Activated CD8-positive, alpha-beta T cell treated with anti-CD3 and anti-CD28 coated beads, Interleukin-2, amount 10 ng/mL, durations not matched to agents 7 days and 5 days (primary cell): ENCODE measurements at regions not wholly inside any gene's neighbourhood (a gene's known extent, or its start where the extent isn't known, plus 50 kb on each side); places are given as distances from the start of the nearest gene placed in this dataset.

Experiments used
- ATAC-seq: fragments of 150-1000 bp; cut with Tn5 transposase; one replicate; pipeline ENCODE4 v1.10.0; 2021; ENCODE audit warnings: moderate library complexity
- CTCF ChIA-PET: fragments of 350-600 bp; sonication (Branson Sonifier 250); formaldehyde crosslinking; loops from one replicate; lab custom pipeline; 2021; ENCODE audit warnings: antibody characterized with exemption; lab: Charles Lee
- POLR2A ChIA-PET: fragments of 350-600 bp; sonication (Branson Sonifier 250); formaldehyde crosslinking; loops from one replicate; lab custom pipeline; 2021; ENCODE audit warnings: antibody characterized with exemption; lab: Charles Lee
- DNase-seq: peaks from one replicate; pipeline ENCODE4 v3.0.0-alpha.2; 2020
- H3K27ac Mint-ChIP-seq: one replicate; pipeline ENCODE4 v1.8.0; 2021; ENCODE audit warnings: mild to moderate bottlenecking, mixed read lengths
- H3K27me3 Mint-ChIP-seq: one replicate; pipeline ENCODE4 v1.8.0; 2021; ENCODE audit warnings: low read depth, mixed read lengths
- H3K36me3 Mint-ChIP-seq: one replicate; pipeline ENCODE4 v1.8.0; 2021; ENCODE audit warnings: low read depth, mixed read lengths
- H3K4me1 Mint-ChIP-seq: one replicate; pipeline ENCODE4 v1.8.0; 2021; ENCODE audit warnings: low read depth, mixed read lengths
- H3K4me3 Mint-ChIP-seq: one replicate; pipeline ENCODE4 v1.8.0; 2021; ENCODE audit warnings: mild to moderate bottlenecking, mixed read lengths
- H3K9me3 Mint-ChIP-seq: one replicate; pipeline ENCODE4 v1.8.0; 2022; ENCODE audit warnings: mixed read lengths; ENCODE audit not compliant: insufficient read depth

DNA sequence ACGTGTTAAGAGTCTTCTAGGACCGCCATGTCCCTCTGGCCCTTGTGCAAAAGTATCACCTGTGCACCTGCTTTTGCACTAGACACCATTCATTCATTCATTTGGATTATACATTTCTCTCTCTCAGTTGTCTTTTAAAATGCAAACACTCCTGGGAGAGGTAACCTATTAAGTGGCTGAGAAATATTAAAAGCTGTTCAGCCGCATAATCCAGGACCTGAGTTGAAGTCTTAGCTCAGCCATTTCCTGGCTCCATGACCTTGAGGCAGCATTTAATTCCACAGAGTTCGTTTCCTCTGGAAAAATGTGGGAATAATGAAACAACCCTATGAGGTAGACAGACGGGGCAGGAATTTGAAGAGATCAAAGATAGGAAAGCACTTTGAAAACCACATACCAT, 251.6 kb downstream of the RPS24 start:
- Mint-ChIP-seq H3K27me3 (peaks cover 9% of the 10 kb centered on the region), H3K36me3 (no peaks in the 10 kb centered on the region), H3K4me3 (no peak overlapping the region), H3K27ac (no peak overlapping the region), H3K9me3 (no peaks in the 10 kb centered on the region), H3K4me1 (no peaks in the 10 kb centered on the region)
- ATAC-seq = no peak
- CTCF ChIA-PET = no interaction called here
- DNase-seq = no peak
- POLR2A ChIA-PET = interaction anchor here (0.6 kb wide), 1 partner anchor 46 kb away, joined by 5 read pairs; no protein-coding TSS in a partner anchor

- ChIA-PET POLR2A (no interaction called here), CTCF (no interaction called here)
- DNase-seq (no peak), ATAC-seq (no peak)
- no peaks in the 10 kb centered on the region for H3K36me3 Mint-ChIP-seq
- H3K27me3 Mint-ChIP-seq = peaks cover 9% of the 10 kb centered on the region
- no peaks in the 10 kb centered on the region for H3K4me1 Mint-ChIP-seq
- no peaks in the 10 kb centered on the region for H3K9me3 Mint-ChIP-seq
- H3K27ac Mint-ChIP-seq = no peak overlapping the region
- no peak overlapping the region for H3K4me3 Mint-ChIP-seq
These were observed 252.5 kb downstream of the RPS24 start for GRCh38 chr10:78286186-78286585.

DNA sequence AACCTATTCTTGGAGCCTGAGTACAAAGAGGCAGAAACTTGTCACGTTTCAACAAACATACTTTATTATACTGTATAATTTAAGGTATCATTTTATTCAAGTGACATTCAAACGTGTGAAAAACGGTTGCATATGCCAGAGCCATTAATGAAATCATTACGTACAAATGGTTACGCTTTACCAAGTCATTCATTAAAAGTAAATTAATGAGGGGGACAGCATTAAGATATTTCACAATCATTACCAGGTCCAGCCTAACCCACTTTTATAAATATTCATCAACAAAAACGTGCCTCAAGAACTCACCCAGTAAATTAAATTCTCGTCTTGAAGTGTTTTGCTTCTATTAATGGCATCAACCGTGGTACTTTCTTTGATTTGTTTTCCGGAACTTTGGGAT, 253.0 kb downstream of the RPS24 start:
- no peaks in the 10 kb centered on the region for H3K9me3 Mint-ChIP-seq
- no peak overlapping the region for H3K4me3 Mint-ChIP-seq
- no peaks in the 10 kb centered on the region for H3K36me3 Mint-ChIP-seq
- no peak overlapping the region for H3K27ac Mint-ChIP-seq
- POLR2A ChIA-PET = no interaction called here
- CTCF ChIA-PET = no interaction called here
- ATAC-seq (no peak), DNase-seq (no peak)
- H3K27me3 Mint-ChIP-seq = peaks cover 9% of the 10 kb centered on the region
- no peaks in the 10 kb centered on the region for H3K4me1 Mint-ChIP-seq

- H3K4me3 Mint-ChIP-seq = no peak overlapping the region
- POLR2A ChIA-PET = no interaction called here
- no peaks in the 10 kb centered on the region for H3K4me1 Mint-ChIP-seq
- ATAC-seq (no peak), DNase-seq (no peak)
- peaks cover 8% of the 10 kb centered on the region for H3K27me3 Mint-ChIP-seq
- H3K9me3 Mint-ChIP-seq = no peaks in the 10 kb centered on the region
- CTCF ChIA-PET = no interaction called here
- H3K27ac Mint-ChIP-seq = no peak overlapping the region
- no peaks in the 10 kb centered on the region for H3K36me3 Mint-ChIP-seq
These were observed 254.0 kb downstream of the RPS24 start for GRCh38 chr10:78287618-78288017.

GRCh38 chr10:78288663-78289062, 255.0 kb downstream of the RPS24 start:
- H3K9me3 Mint-ChIP-seq = no peaks in the 10 kb centered on the region
- no peak overlapping the region for H3K27ac Mint-ChIP-seq
- ATAC-seq (no peak), DNase-seq (no peak)
- no peaks in the 10 kb centered on the region for H3K4me1 Mint-ChIP-seq
- H3K36me3 Mint-ChIP-seq = no peaks in the 10 kb centered on the region
- POLR2A ChIA-PET = no interaction called here
- CTCF ChIA-PET = no interaction called here
- no peak overlapping the region for H3K4me3 Mint-ChIP-seq
- peaks cover 7% of the 10 kb centered on the region for H3K27me3 Mint-ChIP-seq

DNA sequence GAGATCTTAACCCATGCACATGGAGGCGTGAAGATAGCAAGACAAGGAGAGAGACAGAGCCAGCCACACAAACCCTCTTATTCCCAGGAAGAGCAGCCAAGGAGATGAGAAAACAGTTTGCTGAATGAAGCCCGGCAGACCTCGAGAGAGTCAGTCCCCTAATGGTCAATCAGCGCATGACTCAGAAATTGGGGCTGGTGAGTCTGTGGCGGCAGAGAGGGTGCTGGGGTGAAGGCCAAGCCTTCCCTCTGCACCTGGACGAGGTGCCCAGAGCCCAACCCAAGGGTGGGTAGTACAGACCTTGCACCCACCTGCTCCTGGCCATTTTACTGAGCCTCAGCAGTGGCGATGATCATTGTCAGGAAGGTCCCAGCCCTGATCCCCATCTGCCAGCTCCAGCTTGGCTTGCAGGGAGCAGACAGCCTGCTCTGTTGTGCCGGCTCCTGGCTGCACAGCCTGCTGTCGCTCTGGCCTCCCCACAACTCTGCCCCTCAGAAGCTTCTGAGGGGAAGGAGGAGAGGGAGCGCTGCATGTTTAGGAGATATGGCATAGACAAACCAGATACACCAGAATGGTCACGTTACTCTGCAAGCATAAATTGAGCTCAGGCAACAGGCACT, 256.6 kb downstream of the RPS24 start:
- H3K4me1 Mint-ChIP-seq = no peaks in the 10 kb centered on the region
- CTCF ChIA-PET = no interaction called here
- no peaks in the 10 kb centered on the region for H3K36me3 Mint-ChIP-seq
- ATAC-seq (no peak), DNase-seq (no peak)
- H3K9me3 Mint-ChIP-seq = no peaks in the 10 kb centered on the region
- peaks cover 7% of the 10 kb centered on the region for H3K27me3 Mint-ChIP-seq
- POLR2A ChIA-PET = interaction anchor here (0.6 kb wide), 1 partner anchor 14 kb away, joined by 4 read pairs; no protein-coding TSS in a partner anchor
- no peak overlapping the region for H3K27ac Mint-ChIP-seq
- H3K4me3 Mint-ChIP-seq = no peak overlapping the region

- POLR2A ChIA-PET = no interaction called here
- DNase-seq = no peak
- no peaks in the 10 kb centered on the region for H3K36me3 Mint-ChIP-seq
These were observed 258.1 kb downstream of the RPS24 start for GRCh38 chr10:78291722-78292121.

DNA sequence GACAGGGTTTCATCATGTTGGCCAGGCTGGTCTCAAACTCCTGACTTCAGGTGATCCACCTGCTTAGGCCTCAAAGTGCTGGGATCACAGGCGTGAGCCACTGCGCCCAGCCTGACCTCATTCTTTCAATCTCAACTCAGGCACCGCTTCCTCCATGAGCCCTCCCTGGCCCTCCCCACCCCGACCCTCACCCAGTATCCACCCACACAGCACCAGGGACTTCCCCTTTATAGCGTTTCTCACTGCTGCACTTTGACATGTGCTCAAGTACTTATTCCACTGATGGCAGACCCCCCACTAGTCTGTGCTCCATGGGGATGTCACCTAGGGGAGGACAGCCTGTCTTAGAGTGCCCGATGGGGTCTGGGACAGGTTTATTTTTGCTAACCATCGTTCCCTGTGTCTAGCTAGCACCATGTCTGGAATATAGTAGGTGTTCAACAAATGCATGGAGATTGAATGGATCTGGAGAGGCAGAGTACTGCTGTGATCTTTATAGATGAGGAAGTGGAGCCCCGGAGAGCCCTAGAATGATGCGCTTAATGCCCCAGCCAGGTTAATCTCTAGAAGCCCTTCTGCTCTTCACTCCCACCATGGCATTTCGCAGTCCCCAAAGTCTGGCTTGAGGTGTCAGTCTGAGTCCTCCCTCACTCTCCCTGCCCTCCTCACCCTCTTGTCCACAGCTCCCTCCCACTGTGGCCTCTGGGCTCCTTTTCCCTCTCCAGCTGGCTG, 258.8 kb downstream of the RPS24 start:
- no peaks in the 10 kb centered on the region for H3K4me1 Mint-ChIP-seq
- DNase-seq (no peak), ATAC-seq (no peak)
- H3K36me3 Mint-ChIP-seq = no peaks in the 10 kb centered on the region
- H3K27ac Mint-ChIP-seq = no peak overlapping the region
- POLR2A ChIA-PET = no interaction called here
- CTCF ChIA-PET = interaction anchor here (1.0 to 1.5 kb wide), 3 partner anchors 10 to 245 kb away, joined by 3 to 5 read pairs (median 4); no protein-coding TSS in a partner anchor
- no peaks in the 10 kb centered on the region for H3K9me3 Mint-ChIP-seq
- peaks cover 7% of the 10 kb centered on the region for H3K27me3 Mint-ChIP-seq
- H3K4me3 Mint-ChIP-seq = no peak overlapping the region

More at GRCh38 chr10:78291722-78292121, 258.1 kb downstream of the RPS24 start:
- no peak overlapping the region for H3K27ac Mint-ChIP-seq
- CTCF ChIA-PET = interaction anchor here (1.0 to 1.1 kb wide), 2 partner anchors 11 to 245 kb away, joined by 3 to 5 read pairs; no protein-coding TSS in a partner anchor
- peaks cover 7% of the 10 kb centered on the region for H3K27me3 Mint-ChIP-seq
- no peaks in the 10 kb centered on the region for H3K9me3 Mint-ChIP-seq
- ATAC-seq = no peak
- H3K4me3 Mint-ChIP-seq = no peak overlapping the region
- no peaks in the 10 kb centered on the region for H3K4me1 Mint-ChIP-seq

GRCh38 chr10:78292982-78293865, 259.6 kb downstream of the RPS24 start:
- Mint-ChIP-seq H3K27me3 (peaks cover 5% of the 10 kb centered on the region), H3K4me3 (no peak overlapping the region), H3K4me1 (no peaks in the 10 kb centered on the region), H3K27ac (no peak overlapping the region), H3K36me3 (no peaks in the 10 kb centered on the region), H3K9me3 (no peaks in the 10 kb centered on the region)
- DNase-seq (no peak), ATAC-seq (no peak)
- ChIA-PET CTCF (interaction anchor here (1.5 kb wide), 1 partner anchor 9 kb away, joined by 4 read pairs; no protein-coding TSS in a partner anchor), POLR2A (interaction anchor here (0.7 to 1.3 kb wide), 2 partner anchors 9 to 493 kb away, joined by 3 to 4 read pairs; no protein-coding TSS in a partner anchor)

DNA sequence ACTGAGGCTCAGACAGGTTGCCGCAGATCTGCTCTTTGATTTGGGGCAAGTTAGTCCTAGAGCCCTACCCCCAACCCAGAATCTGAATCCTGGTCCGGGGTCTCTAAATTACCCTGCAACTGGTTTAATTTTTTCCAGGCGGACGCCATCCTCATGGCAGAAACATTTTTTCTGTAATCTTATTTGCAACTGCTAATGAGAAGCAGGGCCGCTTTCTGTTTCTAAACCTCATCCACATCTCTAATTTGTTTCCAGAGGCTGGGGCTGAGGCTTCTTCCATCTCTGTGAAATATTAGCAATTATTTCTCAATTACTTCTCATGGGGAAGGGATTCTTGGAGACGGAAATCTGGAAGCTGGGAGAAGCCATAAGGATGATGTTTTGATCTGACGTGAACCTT, 261.6 kb downstream of the RPS24 start:
- CTCF ChIA-PET = no interaction called here
- Mint-ChIP-seq H3K4me3 (no peak overlapping the region), H3K9me3 (no peaks in the 10 kb centered on the region), H3K36me3 (no peaks in the 10 kb centered on the region), H3K27ac (no peak overlapping the region), H3K27me3 (no peaks in the 10 kb centered on the region), H3K4me1 (peaks cover 7% of the 10 kb centered on the region)
- no peak for DNase-seq
- POLR2A ChIA-PET = no interaction called here
- ATAC-seq = no peak

GRCh38 chr10:78296785-78297184, 263.1 kb downstream of the RPS24 start:
- H3K9me3 Mint-ChIP-seq = peaks cover 5% of the 10 kb centered on the region
- DNase-seq (no peak), ATAC-seq (no peak)
- H3K36me3 Mint-ChIP-seq = peaks cover 2% of the 10 kb centered on the region
- H3K4me3 Mint-ChIP-seq = no peak overlapping the region
- POLR2A ChIA-PET = no interaction called here
- H3K27ac Mint-ChIP-seq = no peak overlapping the region
- H3K4me1 Mint-ChIP-seq = peaks cover 14% of the 10 kb centered on the region
- CTCF ChIA-PET = no interaction called here
- H3K27me3 Mint-ChIP-seq = no peaks in the 10 kb centered on the region
